SU-DHL-6 (cell line): ENCODE measurements at regions not wholly inside any gene's neighbourhood (a gene's known extent, or its start where the extent isn't known, plus 50 kb on each side); places are given as distances from the start of the nearest gene placed in this dataset.

Source experiments
- CTCF ChIP-seq: fragments of 200-600 bp; sonication (generic); IDR thresholded peaks from one replicate; pipeline ENCODE4 v1.5.1; 2017; ENCODE audit warnings: antibody characterized with exemption, mild to moderate bottlenecking, low read length, moderate library complexity; ENCODE audit not compliant: insufficient read depth, poor library complexity, severe bottlenecking
- EZH2phosphoT487 ChIP-seq: fragments of 200-600 bp; sonication (generic), shearing (Covaris generic); conservative IDR thresholded peaks from 2 replicates; pipeline ENCODE4 v1.6.1; 2018; ENCODE audit warnings: mild to moderate bottlenecking, antibody characterized with exemption, low read length, moderate library complexity, mixed read lengths

GRCh38 chr4:62960415-62960814 lies 1448.8 kb downstream of the TECRL start:
- TF ChIP-seq CTCF (no peak), EZH2phosphoT487 (no peak)
